GM12875 (cell line): ENCODE measurements at regions not wholly inside any gene's neighbourhood (a gene's known extent, or its start where the extent isn't known, plus 50 kb on each side); places are given as distances from the start of the nearest gene placed in this dataset.
A peak's percentile ranks its signal among the peaks of the same experiment; 100 is the strongest.

ENCODE experiments used
- H3K4me3 ChIP-seq: one replicate; pipeline ENCODE4 v1.5.1; 2011; ENCODE audit warnings: low read depth, low read length, control low read depth
- TF ChIP-seq, protein P1 (sequence below): IDR thresholded peaks from 2 replicates; pipeline ENCODE4 v1.5.1; 2011; ENCODE audit warnings: low read depth, mild to moderate bottlenecking, control low read depth, inconsistent platforms, low read length, moderate library complexity, borderline replicate concordance; ENCODE audit not compliant: insufficient read depth

DNA sequence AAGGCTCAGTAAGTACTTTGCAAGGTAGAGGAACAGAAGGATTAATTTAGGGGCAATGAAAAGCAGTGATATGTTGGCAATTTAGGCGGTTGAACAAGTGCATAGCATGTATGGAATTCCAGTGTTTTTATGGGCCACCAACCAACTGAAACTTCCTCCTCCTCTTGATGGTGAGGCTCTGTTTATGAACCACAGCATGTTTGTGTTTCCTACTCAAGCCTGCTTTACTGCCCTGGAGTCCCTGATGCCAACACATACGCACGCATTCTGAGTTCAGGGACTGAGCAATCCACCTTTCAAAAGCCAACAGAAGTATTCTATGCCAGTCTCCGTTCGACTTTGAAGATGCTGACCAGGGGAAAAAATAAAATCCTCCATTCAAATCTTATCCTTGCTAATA lies 417.5 kb downstream of the EFNA5 start:
- no peak overlapping the region for H3K4me3 ChIP-seq
- TF ChIP-seq, protein P1, sequence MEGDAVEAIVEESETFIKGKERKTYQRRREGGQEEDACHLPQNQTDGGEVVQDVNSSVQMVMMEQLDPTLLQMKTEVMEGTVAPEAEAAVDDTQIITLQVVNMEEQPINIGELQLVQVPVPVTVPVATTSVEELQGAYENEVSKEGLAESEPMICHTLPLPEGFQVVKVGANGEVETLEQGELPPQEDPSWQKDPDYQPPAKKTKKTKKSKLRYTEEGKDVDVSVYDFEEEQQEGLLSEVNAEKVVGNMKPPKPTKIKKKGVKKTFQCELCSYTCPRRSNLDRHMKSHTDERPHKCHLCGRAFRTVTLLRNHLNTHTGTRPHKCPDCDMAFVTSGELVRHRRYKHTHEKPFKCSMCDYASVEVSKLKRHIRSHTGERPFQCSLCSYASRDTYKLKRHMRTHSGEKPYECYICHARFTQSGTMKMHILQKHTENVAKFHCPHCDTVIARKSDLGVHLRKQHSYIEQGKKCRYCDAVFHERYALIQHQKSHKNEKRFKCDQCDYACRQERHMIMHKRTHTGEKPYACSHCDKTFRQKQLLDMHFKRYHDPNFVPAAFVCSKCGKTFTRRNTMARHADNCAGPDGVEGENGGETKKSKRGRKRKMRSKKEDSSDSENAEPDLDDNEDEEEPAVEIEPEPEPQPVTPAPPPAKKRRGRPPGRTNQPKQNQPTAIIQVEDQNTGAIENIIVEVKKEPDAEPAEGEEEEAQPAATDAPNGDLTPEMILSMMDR = no peak

DNA sequence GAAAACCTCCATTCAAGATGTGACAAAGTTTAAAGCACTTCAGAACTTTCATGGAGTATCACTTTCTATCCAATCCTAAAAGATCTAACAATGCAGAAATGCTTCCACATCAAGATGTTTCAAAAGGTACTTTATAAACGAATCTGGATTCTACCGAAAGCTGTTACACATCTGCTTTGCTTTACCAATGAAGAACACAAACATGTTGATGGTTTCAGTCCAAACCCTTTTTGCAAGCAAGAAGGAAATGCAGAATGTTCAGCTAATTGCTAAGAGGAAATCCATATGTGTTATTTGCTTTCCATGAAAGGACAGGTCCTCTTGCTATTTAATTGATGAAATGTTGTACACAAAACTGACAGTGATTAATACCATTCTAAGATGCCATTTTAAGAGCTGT lies 419.6 kb downstream of the EFNA5 start:
- TF ChIP-seq, protein P1 = no peak

DNA sequence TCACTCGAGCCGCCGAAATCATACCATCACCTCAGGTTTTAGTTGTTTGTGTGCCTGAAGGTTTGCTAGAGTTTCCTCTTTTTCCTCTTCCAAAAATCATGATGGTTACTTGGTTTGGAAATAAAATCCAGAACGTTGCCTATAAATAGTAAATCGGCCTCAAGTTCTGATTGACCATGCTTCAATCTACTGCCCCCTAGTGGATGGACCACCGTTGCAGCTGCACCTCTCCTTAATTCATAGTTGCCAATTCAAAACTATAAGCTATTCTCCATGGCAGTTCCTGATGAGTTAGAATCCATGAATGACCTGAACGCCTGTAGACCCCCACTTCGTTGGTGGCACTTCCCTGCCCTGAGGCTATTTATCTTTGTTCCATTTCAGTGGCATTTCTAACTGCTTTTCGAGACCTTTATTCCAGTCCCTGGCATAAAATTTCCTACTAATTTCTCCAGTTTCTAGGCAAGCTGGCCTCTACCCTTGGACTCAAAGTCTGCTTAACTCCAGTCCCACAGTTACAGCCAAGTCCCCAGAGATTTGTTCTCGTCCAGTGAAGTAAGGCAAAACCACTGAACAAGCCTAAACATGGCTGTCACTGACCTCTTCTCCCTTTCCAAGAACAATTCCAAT lies 422.6 kb downstream of the EFNA5 start:
- TF ChIP-seq, protein P1 = peak; percentile 75
- no peak overlapping the region for H3K4me3 ChIP-seq

More for the DNA sequence above, 419.6 kb downstream of the EFNA5 start:
- H3K4me3 ChIP-seq = no peak overlapping the region

DNA sequence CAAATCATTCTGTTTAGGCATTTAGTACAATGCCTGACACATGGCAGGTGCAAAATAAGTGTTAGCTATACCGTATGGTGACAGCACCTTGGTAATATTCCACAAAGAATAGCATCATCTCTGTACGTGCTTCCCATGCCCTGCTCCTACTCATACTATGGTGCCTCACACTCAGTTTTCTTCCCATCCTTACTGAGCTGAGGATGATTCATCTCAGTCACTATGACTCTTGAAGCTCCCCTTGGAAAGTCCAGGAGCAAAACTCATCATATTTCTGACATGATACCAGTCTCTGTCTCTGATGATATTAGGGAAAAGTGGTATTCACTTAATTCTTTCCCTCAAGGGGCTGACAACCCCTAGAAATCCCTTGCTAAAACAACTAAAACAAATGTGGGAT lies 423.3 kb downstream of the EFNA5 start:
- TF ChIP-seq, protein P1 = no peak
- H3K4me3 ChIP-seq = no peak overlapping the region

DNA sequence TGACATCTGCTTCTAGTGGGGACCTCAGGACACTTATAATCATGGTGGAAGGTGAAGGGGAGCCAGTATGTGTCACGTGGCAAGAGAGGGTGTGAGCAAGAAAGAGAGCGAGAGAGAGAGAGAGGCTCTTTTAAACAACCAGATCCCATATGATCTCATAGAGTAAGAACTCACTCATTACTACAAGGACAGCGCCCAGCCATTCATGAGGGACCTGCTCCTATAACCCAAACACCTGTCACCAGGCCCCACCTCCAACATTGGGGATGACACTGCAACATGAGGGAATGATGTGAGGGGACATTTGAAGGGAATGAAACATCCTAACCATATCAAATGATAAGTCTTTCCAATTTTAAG lies 427.5 kb downstream of the EFNA5 start:
- TF ChIP-seq, protein P1 = no peak
- H3K4me3 ChIP-seq = no peak overlapping the region

DNA sequence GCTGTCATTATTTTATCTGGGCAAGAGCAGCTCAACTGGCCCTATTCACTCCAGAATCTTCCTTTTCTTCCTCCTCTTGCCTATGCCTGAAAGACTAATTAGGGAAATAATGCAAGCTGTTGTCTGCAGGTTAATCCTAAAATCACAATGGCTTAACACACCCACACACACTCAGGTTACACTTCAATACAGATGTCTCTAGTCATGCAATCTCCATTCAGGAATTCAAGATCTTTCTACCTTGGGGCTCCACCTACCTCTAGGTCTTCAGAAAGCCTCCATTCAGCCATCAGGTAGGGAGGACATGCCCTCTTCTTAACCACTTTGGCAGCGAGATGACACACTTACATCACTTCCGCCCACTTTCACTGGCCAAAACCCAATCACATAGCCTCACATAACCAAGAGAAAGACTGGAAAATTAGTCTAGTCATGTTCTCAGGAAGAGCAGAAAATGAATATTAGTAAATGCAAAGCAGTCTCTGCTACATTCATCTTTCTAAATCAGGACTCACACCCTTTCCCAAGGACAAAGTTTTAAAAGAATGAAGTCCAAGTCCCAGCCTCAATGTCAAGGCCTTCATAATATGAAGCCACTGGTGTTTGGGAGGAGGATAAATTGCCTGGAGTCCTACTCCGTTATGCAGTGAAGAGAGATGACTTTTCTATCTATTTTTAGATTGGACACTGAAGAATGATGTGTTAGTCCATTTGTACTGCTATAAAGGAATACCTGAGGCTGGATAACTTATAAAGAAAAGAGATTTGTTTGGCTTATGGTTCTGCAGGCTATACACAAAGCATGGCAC lies 428.1 kb downstream of the EFNA5 start:
- no peak overlapping the region for H3K4me3 ChIP-seq
- TF ChIP-seq, protein P1 = no peak

DNA sequence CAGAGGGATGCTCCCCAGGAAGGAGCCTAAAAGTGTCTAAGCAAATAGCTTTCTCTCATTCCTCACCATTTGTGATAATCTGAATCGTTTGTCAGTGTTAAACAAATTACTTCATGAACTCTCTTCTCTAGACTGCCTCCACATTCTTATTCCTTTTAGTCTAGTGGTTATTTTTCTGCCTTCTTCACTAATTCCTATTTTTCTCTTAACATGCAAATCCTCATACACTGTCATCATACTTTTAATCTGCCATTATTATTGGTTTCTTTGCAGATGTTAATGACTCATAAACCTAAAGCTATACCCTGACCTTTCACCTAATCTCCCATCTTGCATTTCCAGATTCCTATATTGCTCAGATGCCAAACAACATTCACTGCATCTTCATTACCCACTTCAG lies 428.9 kb downstream of the EFNA5 start:
- no peak overlapping the region for H3K4me3 ChIP-seq
- TF ChIP-seq, protein P1 = no peak
